Endometrial microvascular endothelial cells (primary cell): ENCODE measurements at regions not wholly inside any gene's neighbourhood (a gene's known extent, or its start where the extent isn't known, plus 50 kb on each side); places are given as distances from the start of the nearest gene placed in this dataset.

ENCODE experiments used
- in situ Hi-C: cut with HindIII; loops from 2 replicates; pipeline ENCODE4 v1.10.0; 2017; ENCODE audit warnings: low sequenced_read_pairs, low pct_unique_long_range_greater_than_20kb; ENCODE audit errors: inconsistent ontology term

- in situ Hi-C loops = no loop called here
These were observed 50.1 kb upstream of the ASAP2 start for GRCh38 chr2:9156483-9156882.

- in situ Hi-C loops = no loop called here
These were observed 52.6 kb upstream of the ASAP2 start for GRCh38 chr2:9154061-9154460.

DNA sequence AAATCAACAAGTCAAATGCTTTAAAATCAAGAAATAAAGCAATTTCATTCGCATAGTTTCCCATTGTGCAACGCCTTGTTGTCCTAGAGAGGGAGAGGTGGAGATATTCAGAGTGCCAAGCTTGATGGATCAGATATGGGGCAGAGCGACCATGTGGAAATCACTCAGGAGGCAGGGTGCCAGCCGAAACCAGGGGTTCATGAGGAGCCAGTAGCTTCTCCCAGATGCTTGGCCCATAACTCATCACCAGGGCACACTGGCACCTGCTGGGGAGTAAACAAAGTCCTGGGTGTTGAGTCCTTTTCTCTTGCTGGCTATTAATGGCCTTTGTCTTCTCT lies 53.0 kb upstream of the ASAP2 start:
- in situ Hi-C loops = no loop called here

- in situ Hi-C loops = no loop called here
These were observed 53.5 kb upstream of the ASAP2 start for GRCh38 chr2:9152975-9153642.

- in situ Hi-C loops = no loop called here
These were observed 55.7 kb upstream of the ASAP2 start for GRCh38 chr2:9150906-9151305.

GRCh38 chr2:9150568-9150900 lies 56.1 kb upstream of the ASAP2 start:
- in situ Hi-C loops = no loop called here

GRCh38 chr2:9149726-9150567 lies 56.7 kb upstream of the ASAP2 start:
- in situ Hi-C loops = no loop called here

GRCh38 chr2:9149388-9149660 lies 57.3 kb upstream of the ASAP2 start:
- in situ Hi-C loops = no loop called here

DNA sequence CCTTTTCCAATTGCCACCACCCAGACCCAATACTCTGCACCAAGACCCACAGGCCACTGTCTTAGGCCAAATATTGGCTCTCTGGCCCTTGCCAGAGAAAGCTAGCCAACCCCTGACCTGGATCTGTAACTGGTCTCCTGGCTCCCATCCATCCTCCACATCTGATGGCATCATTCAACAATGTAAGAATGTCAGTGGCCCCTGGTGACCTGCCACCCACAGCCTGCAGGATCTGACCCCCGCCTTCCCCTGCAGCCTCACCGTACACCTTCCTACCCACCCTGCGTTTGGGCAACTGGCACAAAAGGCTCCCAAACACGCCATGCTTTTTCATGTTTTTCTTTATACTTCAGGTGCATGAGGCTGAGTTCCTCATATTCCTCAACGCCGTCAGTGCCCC lies 60.0 kb upstream of the ASAP2 start:
- in situ Hi-C loops = no loop called here

DNA sequence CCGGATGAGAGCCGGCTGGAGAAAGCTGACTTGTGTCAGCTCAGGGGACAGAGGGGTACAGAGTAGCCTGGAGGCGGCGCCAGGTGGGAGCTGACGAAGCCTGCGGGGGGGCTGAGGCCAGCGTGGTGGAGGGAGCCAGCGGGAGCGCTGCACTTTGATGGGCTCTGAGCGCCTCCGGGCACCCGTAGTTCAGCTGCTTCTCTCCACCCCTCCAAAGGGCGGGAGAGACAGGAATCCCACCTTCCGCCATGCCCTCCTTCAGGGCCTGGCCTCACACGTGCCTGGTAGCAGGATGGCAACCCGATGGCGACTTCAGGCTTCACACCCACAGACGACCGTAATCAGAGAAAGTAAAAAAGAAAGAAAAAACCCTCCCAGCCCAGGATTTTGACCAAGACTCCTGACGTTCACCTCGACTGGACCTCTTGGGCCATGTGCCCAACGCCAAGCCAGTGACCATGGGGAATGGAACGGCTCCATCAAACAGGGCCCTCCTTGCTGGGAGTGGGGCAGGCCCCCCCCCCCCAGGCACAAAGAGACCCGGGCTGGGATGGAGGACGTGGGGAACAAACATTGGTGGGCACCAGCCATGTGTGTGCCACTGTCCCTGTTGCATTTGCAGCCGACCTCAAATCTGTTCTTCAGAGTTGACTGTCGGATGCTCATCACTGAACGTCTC lies 60.7 kb upstream of the ASAP2 start:
- in situ Hi-C loops = no loop called here

DNA sequence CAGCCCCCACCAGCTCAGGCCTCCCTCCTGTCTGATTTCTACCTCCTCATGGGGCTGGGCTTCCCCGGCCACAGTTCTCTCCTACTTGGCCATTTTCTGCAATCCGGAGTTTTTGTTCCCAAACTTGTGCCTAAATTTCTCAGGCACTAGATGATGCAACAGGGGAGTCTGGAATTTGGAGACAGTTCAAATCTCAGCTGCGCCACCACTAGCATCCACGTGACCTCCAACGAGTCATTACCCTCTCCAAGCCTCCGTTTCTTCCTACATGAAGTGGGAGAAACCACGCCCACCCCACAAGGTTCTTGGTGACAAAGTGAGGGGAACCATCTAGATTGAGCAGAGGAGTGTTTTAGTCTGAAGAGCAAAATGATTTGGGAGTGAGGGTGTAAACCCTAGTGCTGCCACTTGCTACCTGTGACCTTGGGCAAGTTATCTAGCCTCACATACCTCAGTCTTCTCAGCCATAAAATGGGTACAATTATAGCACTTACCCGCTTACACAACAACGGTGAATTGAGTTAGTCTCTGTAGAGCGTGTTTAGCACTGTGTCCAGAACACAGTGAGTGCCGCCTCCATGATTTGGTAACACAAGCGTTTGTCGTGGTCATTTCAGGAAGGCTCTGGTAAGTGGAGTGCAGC lies 61.4 kb upstream of the ASAP2 start:
- in situ Hi-C loops = no loop called here

DNA sequence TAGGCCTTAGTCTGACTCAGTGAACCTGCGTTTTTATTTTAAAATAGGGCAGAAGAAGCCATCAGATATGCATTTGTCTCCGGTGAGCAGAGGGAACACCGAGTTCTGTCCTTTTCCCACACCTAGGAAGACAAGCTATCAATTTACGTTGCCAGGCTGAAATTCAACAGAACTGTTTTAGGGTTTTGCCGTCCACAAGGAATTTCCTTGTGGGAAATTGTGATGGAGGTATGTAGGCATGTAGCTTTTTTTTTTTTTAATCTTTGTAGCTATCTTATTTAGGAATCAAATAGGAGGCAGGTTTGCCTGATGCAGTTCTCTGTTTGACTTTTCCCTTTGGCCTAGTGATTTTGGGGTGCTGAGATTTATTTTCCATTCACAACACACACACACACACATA lies 62.0 kb upstream of the ASAP2 start:
- in situ Hi-C loops = loop anchor here (5.0 kb wide), 1 partner anchor 88 kb away; no protein-coding TSS in a partner anchor

DNA sequence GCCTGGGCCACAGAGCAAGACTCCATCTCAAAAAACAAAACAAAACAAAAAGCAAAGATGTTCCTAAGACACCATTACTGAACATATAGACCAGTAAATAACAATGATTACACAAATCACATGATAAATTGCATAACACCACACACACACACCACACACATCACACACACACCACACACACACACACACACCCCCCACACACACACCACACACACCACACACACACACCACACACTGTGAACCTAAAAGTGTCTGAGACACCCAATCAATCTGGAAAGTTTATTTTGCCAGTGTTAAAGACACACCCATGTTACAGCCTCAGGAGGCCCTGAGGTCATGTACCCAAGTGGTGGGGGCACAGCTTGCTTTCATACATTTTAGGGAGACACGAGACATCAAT lies 62.6 kb upstream of the ASAP2 start:
- in situ Hi-C loops = loop anchor here (5.0 kb wide), 1 partner anchor 88 kb away; no protein-coding TSS in a partner anchor

DNA sequence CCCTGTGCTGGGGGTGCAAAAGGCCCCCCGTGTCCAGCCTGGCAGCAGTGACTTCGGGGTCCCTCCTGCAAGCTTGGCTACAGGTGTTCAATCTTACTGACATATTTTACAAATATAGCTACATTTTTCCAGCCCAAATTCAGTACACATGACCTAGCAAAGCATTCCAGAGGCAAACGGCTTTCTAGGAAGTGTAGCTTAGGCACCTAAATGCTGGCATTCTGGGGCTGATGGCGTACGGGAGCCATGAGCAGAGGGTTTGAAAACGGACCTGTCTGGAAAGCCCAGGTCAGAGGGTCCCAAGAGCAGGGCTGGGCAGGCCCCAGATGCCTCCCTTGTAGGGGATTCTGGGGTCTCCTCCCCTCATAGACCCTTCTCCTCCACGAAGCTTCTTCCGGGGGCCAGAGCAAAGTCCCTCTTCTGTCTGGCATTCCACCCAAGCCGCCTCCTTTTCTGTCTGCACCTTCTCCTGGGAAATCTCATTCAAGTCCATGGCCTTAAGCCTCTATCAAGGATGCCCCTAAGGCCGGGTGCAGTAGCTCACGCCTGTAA lies 63.3 kb upstream of the ASAP2 start:
- in situ Hi-C loops = loop anchor here (5.0 kb wide), 1 partner anchor 89 kb away; no protein-coding TSS in a partner anchor

- in situ Hi-C loops = loop anchor here (5.0 kb wide), 1 partner anchor 90 kb away; no protein-coding TSS in a partner anchor
These were observed 63.9 kb upstream of the ASAP2 start for GRCh38 chr2:9142551-9143263.

DNA sequence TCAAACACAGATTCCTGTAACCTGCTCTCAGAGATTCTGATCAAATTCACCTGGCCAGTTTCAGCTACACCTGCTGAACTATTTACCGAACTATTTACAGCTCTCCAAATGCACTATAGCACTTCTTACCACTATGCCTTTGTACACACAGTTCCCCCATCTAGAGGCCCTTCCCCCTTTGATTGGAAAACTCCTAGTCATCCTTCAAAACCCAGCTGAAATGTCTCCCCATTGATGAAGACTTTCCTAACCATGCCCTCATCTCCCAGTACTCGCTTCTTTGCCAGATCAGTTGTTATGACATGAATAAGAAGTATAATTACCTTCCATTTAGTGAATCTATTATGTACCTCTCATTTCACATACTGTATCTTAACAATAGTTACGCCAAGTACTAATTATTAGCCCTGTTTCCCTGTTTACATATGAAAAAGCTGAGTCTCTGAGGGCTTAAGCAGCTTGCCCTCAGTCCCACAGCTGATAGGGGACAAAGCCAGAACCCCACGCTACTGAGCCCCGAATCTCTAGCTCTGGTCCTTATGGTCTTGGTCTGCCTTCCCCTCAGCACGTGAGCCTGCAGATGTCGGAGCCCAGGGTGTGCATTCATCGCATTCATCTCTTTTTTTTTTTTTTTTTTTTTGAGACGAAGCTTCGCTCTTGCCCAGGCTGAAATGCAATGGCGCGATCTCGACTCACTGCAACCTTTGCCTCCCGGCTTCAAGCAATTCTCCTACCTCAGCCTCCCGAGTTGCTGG lies 64.7 kb upstream of the ASAP2 start:
- in situ Hi-C loops = loop anchor here (5.0 kb wide), 1 partner anchor 90 kb away; no protein-coding TSS in a partner anchor

DNA sequence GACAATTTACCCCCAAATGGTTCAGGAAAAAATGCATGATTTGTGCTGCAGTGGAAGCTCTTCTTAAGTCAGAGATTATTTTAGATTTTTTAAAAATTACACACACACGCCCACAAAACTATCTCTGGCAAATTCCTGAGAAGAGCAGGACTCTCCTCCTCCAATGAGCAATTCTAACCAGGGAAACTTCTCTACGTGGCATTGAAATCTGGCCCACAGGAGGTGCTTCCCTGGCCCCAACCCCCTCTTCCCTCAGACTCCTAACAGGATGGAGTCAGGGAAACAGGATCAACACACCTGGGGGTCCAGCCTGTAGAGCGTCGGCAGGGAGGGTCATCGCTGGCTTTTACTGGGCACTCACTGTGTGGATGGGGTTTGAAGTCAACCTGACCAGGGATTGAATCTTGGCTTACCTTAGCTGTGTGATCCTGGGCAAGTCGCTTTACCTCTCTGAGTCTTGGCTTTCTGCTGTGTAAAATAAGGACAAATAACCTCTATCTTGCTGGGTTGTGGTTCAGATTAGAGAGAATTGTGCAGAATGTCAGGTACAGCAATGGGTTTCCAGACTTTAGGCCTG lies 65.4 kb upstream of the ASAP2 start:
- in situ Hi-C loops = loop anchor here (5.0 kb wide), 1 partner anchor 91 kb away; no protein-coding TSS in a partner anchor

- in situ Hi-C loops = loop anchor here (5.0 kb wide), 1 partner anchor 92 kb away; no protein-coding TSS in a partner anchor
These were observed 66.0 kb upstream of the ASAP2 start for GRCh38 chr2:9140645-9141044.
